ENCODE measurements at regions not wholly inside any gene's neighbourhood (a gene's known extent, or its start where the extent isn't known, plus 50 kb on each side); places are given as distances from the start of the nearest gene placed in this dataset.
"Not testable (repeated sequence)": the region's sequence is repeated elsewhere in the genome, so short reads cannot be mapped to it uniquely, and the experiment has no call there.

DNA sequence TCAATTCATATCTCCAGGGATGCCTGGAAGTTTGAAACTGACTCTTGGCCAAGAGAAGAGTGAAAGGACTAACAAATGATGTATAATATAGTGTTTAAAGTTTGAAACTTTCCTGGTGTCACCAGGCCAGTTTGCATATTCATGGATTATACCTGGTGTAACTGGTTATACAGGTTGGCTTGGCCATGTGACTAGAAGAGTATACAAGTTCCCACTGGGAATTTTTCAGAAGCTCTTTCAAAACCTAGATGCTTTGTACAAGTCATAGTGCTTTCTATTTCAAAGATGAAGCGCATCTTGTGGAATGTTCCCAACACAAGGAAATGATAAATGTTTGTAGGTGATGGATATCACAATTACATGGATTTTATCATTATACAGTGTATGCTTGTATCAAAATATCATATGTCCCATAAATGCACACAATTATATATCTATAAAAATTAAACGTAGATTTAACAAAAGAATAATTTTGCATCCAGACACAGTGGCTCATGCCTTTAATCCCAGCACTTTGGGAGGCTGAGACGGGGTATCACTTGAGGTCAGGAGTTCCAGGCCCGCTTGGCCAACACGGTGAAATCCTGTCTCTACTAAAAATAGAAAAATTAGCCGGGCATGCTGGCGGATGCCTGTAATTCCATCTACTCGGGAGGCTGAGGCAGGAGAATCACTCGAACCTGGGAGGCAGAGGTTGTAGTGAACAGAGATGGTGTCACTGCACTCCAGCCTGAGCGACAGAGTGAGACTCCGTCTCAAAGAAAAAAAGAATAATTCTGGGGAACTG is 1420.2 kb downstream of the GRIK2 start:
- H3K4me3 Mint-ChIP-seq (ENCODE audit: unreplicated experiment): no peak overlapping the region
- no peak overlapping the region for H3K27ac Mint-ChIP-seq (ENCODE audit: unreplicated experiment)
- no peaks in the 10 kb centered on the region for H3K4me1 Mint-ChIP-seq (ENCODE audit: low read depth)
- H3K27me3 Mint-ChIP-seq (ENCODE audit: low read depth): no peaks in the 10 kb centered on the region
- no peak for TF ChIP-seq CTCF (IDR thresholded peaks at IDR 0.05)
- no peaks in the 10 kb centered on the region for H3K36me3 Mint-ChIP-seq (ENCODE audit: low read depth)
- H3K9me3 Mint-ChIP-seq (ENCODE audit: low read depth): no peaks in the 10 kb centered on the region
- no peak for DNase-seq (ENCODE audit: low spot score)

GRCh38 chr6:102812242-102812641 is 1418.7 kb downstream of the GRIK2 start:
- Mint-ChIP-seq H3K27ac (ENCODE audit: unreplicated experiment) (no peak overlapping the region), H3K4me1 (ENCODE audit: low read depth) (no peaks in the 10 kb centered on the region), H3K36me3 (ENCODE audit: low read depth) (no peaks in the 10 kb centered on the region), H3K9me3 (ENCODE audit: low read depth) (peaks cover 6% of the 10 kb centered on the region), H3K27me3 (ENCODE audit: low read depth) (no peaks in the 10 kb centered on the region), H3K4me3 (ENCODE audit: unreplicated experiment) (no peak overlapping the region)
- no peak for TF ChIP-seq CTCF (IDR thresholded peaks at IDR 0.05)
- no peak for DNase-seq (ENCODE audit: low spot score)

DNA sequence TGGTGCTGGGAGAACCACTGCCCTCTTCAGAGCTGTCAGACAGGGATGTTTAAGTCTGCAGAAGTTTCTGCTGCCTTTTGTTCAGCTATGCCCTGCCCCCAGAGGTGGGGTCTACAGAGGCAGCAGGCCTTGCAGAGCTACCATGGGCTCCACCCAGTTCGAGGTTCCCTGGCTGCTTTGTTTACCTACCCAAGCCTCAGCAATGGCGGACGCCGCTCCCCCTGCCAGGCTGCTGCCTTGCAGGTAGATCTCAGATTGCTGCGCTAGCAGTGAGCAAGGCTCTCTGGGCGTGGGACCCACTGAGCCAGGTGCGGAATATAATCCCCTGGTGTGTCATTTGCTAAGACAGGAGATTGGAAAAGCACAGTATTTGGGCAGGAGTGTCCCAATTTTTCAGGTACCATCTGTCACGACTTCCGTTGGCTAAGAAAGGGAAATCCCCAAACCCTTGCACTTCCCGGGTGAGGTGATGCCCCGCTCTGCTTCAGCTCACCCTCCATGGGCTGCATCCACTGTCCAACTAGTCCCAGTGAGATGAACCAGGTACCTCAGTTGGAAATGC is 1415.5 kb downstream of the GRIK2 start:
- H3K4me1 Mint-ChIP-seq (ENCODE audit: low read depth); DNase-seq (ENCODE audit: low spot score); H3K4me3 Mint-ChIP-seq (ENCODE audit: unreplicated experiment); H3K27me3 Mint-ChIP-seq (ENCODE audit: low read depth); H3K27ac Mint-ChIP-seq (ENCODE audit: unreplicated experiment); H3K36me3 Mint-ChIP-seq (ENCODE audit: low read depth): not testable (repeated sequence)
- H3K9me3 Mint-ChIP-seq (ENCODE audit: low read depth): peaks cover 19% of the 10 kb centered on the region

DNA sequence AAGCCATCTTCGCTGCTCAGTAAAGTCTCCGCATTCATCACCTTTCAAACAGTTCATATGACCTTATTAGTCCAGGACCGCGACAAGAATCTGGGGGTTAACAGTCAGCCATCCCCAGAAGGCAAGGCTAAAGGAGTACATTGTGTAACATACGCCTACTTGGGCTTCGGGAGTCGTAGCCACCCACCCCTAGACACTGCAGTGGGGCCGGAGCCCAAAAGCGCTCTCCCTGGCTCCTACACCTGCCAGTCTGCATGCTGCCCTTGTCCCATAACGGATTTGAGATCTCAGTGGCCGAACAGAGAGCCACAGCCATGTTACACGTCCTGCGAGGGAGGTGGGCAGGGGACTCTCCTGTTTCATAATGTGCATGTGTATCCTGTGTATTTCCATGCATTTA is 1405.5 kb downstream of the GRIK2 start:
- Mint-ChIP-seq H3K27ac (ENCODE audit: unreplicated experiment) (no peak overlapping the region), H3K4me1 (ENCODE audit: low read depth) (peaks cover 7% of the 10 kb centered on the region)
- peak; percentile 39 for TF ChIP-seq CTCF (IDR thresholded peaks at IDR 0.05)

GRCh38 chr6:102798636-102799035 is 1405.1 kb downstream of the GRIK2 start:
- no peaks in the 10 kb centered on the region for H3K36me3 Mint-ChIP-seq (ENCODE audit: low read depth)
- H3K27ac Mint-ChIP-seq (ENCODE audit: unreplicated experiment): no peak overlapping the region
- no peak for DNase-seq (ENCODE audit: low spot score)

More for the DNA sequence above, 1405.5 kb downstream of the GRIK2 start:
- no peaks in the 10 kb centered on the region for H3K27me3 Mint-ChIP-seq (ENCODE audit: low read depth)
- H3K36me3 Mint-ChIP-seq (ENCODE audit: low read depth): no peaks in the 10 kb centered on the region
- peak overlapping the region; percentile 72 for H3K4me3 Mint-ChIP-seq (ENCODE audit: unreplicated experiment)
- H3K9me3 Mint-ChIP-seq (ENCODE audit: low read depth): peaks cover 3% of the 10 kb centered on the region
- DNase-seq (ENCODE audit: low spot score): no peak

More at GRCh38 chr6:102798636-102799035, 1405.1 kb downstream of the GRIK2 start:
- Mint-ChIP-seq H3K4me3 (ENCODE audit: unreplicated experiment) (peak overlapping the region; percentile 72), H3K27me3 (ENCODE audit: low read depth) (no peaks in the 10 kb centered on the region), H3K4me1 (ENCODE audit: low read depth) (peaks cover 7% of the 10 kb centered on the region), H3K9me3 (ENCODE audit: low read depth) (peaks cover 3% of the 10 kb centered on the region)
- peak; percentile 74 for TF ChIP-seq CTCF (IDR thresholded peaks at IDR 0.05)
